Naive thymus-derived CD8-positive, alpha-beta T cell (primary cell): ENCODE measurements at regions not wholly inside any gene's neighbourhood (a gene's known extent, or its start where the extent isn't known, plus 50 kb on each side); places are given as distances from the start of the nearest gene placed in this dataset.

Source experiments
- ATAC-seq, 2 donors: fragments of 150-1000 bp; cut with Tn5 transposase in 1 of 2; sonication (Bioruptor Pico), chemical (Tn5 transposase) in 1 of 2; 1 replicate in 1 of 2; 2 replicates in 1 of 2; pipeline ENCODE4 v1.10.0; 2021; ENCODE audit warnings: mild to moderate bottlenecking in 2 of 2, moderate library complexity in 2 of 2
- POLR2A ChIA-PET: fragments of 350-600 bp; sonication (Branson Sonifier 250); formaldehyde crosslinking; loops from one replicate; lab custom pipeline; 2021; ENCODE audit warnings: antibody characterized with exemption; lab: Charles Lee
- DNase-seq, 10 donors: peaks; one replicate each; pipeline versions ENCODE4 v3.0.0 to v3.0.0-alpha.2; 2020 to 2022
- H3K27ac Mint-ChIP-seq, 10 donors: one replicate each; pipeline ENCODE4 v1.8.0; 2020 to 2022; ENCODE audit warnings: mild to moderate bottlenecking in 10 of 10, mixed read lengths in 10 of 10, moderate library complexity in 4 of 10, inconsistent platforms in 1 of 10
- H3K27me3 Mint-ChIP-seq, 5 donors: one replicate each; pipeline ENCODE4 v1.8.0; 2021 to 2022; ENCODE audit warnings: mixed read lengths in 5 of 5
- H3K36me3 Mint-ChIP-seq, 3 donors: one replicate each; pipeline ENCODE4 v1.8.0; 2020 to 2022; ENCODE audit warnings: mixed read lengths in 3 of 3, mild to moderate bottlenecking in 2 of 3, inconsistent platforms in 1 of 3
- H3K4me1 Mint-ChIP-seq, 4 donors: one replicate each; pipeline ENCODE4 v1.8.0; 2021 to 2022; ENCODE audit warnings: mixed read lengths in 4 of 4
- H3K4me3 Mint-ChIP-seq, 10 donors: one replicate each; pipeline ENCODE4 v1.8.0; 2020 to 2022; ENCODE audit warnings: mild to moderate bottlenecking in 10 of 10, mixed read lengths in 10 of 10, moderate library complexity in 6 of 10, inconsistent platforms in 1 of 10
- H3K9me3 Mint-ChIP-seq, 9 donors: one replicate each; pipeline ENCODE4 v1.8.0; 2020 to 2022; ENCODE audit warnings: mixed read lengths in 9 of 9, mild to moderate bottlenecking in 3 of 9, inconsistent platforms in 1 of 9, moderate library complexity in 1 of 9

- H3K27me3 Mint-ChIP-seq: peaks cover 0 to 9% (median 3%) of the 10 kb centered on the region in 5 donors
- no peak for ATAC-seq
- POLR2A ChIA-PET: no interaction called here
- no peaks in the 10 kb centered on the region for H3K4me1 Mint-ChIP-seq
- no peak overlapping the region for H3K27ac Mint-ChIP-seq
- H3K36me3 Mint-ChIP-seq: no peaks in the 10 kb centered on the region
- no peak for DNase-seq
- H3K9me3 Mint-ChIP-seq: peaks cover 0 to 15% (median 0%) of the 10 kb centered on the region in 9 donors
- H3K4me3 Mint-ChIP-seq: no peak overlapping the region
Observed at GRCh38 chr5:52523701-52524100, 264.0 kb upstream of the ITGA1 start.

DNA sequence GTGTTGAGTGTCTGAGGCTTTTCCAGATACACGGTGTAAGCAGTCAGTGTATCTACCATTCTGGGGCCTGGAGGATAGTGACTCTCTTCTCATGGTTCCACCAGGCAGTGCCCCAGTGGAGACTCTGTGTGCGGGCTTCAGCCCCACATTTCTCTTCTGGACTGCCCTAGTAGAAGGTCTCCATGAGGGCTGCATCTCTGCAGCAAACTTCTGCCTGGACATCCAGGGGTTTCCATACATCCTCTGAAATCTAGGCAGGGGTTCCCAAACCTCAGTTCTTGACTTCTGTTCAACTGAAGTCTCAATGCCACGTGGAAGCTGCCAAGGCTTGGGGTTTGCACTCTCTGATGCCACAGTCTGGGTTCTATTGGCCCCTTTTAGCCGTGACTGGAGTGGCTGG is 256.6 kb upstream of the ITGA1 start:
- Mint-ChIP-seq H3K36me3 (peaks cover 0 to 11% (median 0%) of the 10 kb centered on the region in 3 donors), H3K4me3 (no peak overlapping the region), H3K27ac (no peak overlapping the region), H3K27me3 (peaks cover 2 to 17% (median 5%) of the 10 kb centered on the region in 5 donors), H3K4me1 (no peaks in the 10 kb centered on the region), H3K9me3 (peaks cover 1 to 24% (median 14%) of the 10 kb centered on the region in 9 donors)
- POLR2A ChIA-PET: no interaction called here
- DNase-seq (no peak), ATAC-seq (no peak)

DNA sequence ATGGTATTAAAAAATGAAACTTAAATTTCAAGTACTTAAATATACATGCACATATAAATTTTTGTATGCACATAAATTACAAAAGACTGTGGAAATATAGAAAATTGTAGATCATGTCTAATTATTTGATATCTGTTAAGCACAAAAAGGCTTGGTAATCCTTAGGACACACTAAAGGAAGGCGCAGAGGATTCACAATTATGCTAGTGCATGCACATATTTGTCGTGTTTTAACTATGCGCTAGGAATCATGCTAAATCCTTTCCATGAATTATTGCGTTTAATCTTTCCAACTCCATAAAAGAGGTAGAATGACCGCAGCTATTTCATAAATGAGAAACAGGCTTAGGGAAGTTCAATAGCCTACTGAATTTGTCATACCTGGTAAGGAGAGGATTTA is 244.1 kb upstream of the ITGA1 start:
- H3K27ac Mint-ChIP-seq: no peak overlapping the region

DNA sequence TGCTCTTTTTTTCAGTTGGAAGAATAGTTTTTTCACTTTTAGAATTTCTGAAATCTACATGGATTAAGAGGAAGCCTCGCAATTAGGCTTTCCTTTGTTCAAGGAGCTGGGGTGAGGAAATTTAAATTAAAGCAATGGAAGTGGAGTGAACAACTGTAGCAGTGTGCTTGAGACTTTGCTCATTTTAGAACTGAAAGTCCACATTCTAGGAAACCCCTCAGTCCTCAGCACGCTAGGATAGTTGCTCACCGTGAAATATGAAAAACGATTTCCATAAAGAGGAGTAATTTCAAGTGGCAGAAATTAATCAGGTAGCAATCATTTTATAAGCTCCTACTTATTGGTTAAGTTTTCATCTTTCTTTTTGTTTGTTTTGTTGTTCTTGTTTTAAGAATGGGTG is 243.0 kb upstream of the ITGA1 start:
- DNase-seq (no peak), ATAC-seq (no peak)
- H3K4me1 Mint-ChIP-seq: no peaks in the 10 kb centered on the region
- peaks cover 0 to 1% (median 0%) of the 10 kb centered on the region in 9 donors for H3K9me3 Mint-ChIP-seq
- POLR2A ChIA-PET: no interaction called here
- no peak overlapping the region for H3K4me3 Mint-ChIP-seq
- H3K36me3 Mint-ChIP-seq: no peaks in the 10 kb centered on the region
- no peak overlapping the region for H3K27ac Mint-ChIP-seq
- peaks cover 0 to 3% (median 0%) of the 10 kb centered on the region in 5 donors for H3K27me3 Mint-ChIP-seq

More for the DNA sequence above, 244.1 kb upstream of the ITGA1 start:
- peaks cover 0 to 3% (median 0%) of the 10 kb centered on the region in 5 donors for H3K27me3 Mint-ChIP-seq
- no peaks in the 10 kb centered on the region for H3K4me1 Mint-ChIP-seq
- no peak overlapping the region for H3K4me3 Mint-ChIP-seq
- ATAC-seq: no peak
- POLR2A ChIA-PET: no interaction called here
- no peaks in the 10 kb centered on the region for H3K36me3 Mint-ChIP-seq
- peaks cover 0 to 1% (median 0%) of the 10 kb centered on the region in 9 donors for H3K9me3 Mint-ChIP-seq
- DNase-seq: no peak

DNA sequence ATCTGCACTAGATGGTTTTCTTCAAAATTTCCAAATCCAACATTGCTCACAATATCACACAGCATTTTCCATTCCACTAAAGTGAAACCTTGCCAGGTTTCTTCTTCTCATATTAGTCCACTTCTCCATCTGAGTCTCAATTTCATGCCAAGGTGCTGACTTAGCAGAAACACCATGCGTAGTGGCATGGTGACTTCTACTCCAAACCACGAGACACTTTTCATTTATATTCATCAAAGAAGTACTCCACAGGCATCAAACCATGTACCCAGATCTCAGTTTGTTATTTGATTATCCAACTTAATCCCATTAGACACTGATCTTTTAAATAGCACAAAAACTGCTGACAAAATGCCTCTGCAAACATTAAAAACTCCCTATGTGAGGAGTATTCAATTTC is 233.4 kb upstream of the ITGA1 start:
- DNase-seq (no peak), ATAC-seq (no peak)
- H3K9me3 Mint-ChIP-seq: peaks cover 0 to 5% (median 0%) of the 10 kb centered on the region in 9 donors
- H3K27ac Mint-ChIP-seq: no peak overlapping the region
- H3K27me3 Mint-ChIP-seq: peaks cover 0 to 18% (median 2%) of the 10 kb centered on the region in 5 donors
- no peaks in the 10 kb centered on the region for H3K4me1 Mint-ChIP-seq
- peaks cover 0 to 3% (median 0%) of the 10 kb centered on the region in 3 donors for H3K36me3 Mint-ChIP-seq
- POLR2A ChIA-PET: no interaction called here
- no peak overlapping the region for H3K4me3 Mint-ChIP-seq

GRCh38 chr5:52560366-52560765 is 227.3 kb upstream of the ITGA1 start:
- H3K4me1 Mint-ChIP-seq: no peaks in the 10 kb centered on the region
- peaks cover 0 to 2% (median 0%) of the 10 kb centered on the region in 9 donors for H3K9me3 Mint-ChIP-seq
- DNase-seq: no peak
- POLR2A ChIA-PET: no interaction called here
- H3K36me3 Mint-ChIP-seq: peaks cover 0 to 3% (median 0%) of the 10 kb centered on the region in 3 donors
- ATAC-seq: no peak
- no peak overlapping the region for H3K27ac Mint-ChIP-seq
- H3K4me3 Mint-ChIP-seq: no peak overlapping the region
- H3K27me3 Mint-ChIP-seq: peaks cover 0 to 22% (median 8%) of the 10 kb centered on the region in 5 donors

- H3K4me1 Mint-ChIP-seq: no peaks in the 10 kb centered on the region
- no peak overlapping the region for H3K4me3 Mint-ChIP-seq
- DNase-seq (no peak), ATAC-seq (no peak)
- no peaks in the 10 kb centered on the region for H3K9me3 Mint-ChIP-seq
- H3K27ac Mint-ChIP-seq: no peak overlapping the region
- peaks cover 0 to 3% (median 0%) of the 10 kb centered on the region in 3 donors for H3K36me3 Mint-ChIP-seq
- POLR2A ChIA-PET: no interaction called here
- peaks cover 0 to 22% (median 4%) of the 10 kb centered on the region in 5 donors for H3K27me3 Mint-ChIP-seq
Observed at GRCh38 chr5:52562473-52562872, 225.2 kb upstream of the ITGA1 start.

- ATAC-seq: no peak
Observed at GRCh38 chr5:52564587-52564986, 223.1 kb upstream of the ITGA1 start.

DNA sequence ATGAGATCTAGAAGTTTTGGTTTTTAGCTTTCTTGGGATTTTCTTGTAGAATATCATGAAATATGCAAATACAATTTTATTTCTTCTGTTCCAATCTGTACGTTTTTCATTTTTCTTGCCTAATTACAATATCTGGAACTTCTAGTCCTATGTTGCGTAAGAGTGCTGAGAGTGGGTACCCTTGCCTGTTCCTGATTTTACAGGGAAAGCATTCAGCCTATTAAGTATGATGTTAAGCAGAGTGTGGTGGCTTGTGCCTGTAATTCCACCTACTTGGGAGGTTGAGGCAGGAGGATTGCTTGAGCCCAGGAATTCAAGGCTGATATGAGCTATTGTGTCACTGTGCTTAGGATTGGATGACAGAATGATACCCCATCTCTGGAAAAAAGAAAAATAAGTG is 210.2 kb upstream of the ITGA1 start:
- H3K4me1 Mint-ChIP-seq: no peaks in the 10 kb centered on the region
- ATAC-seq: no peak
- no peak overlapping the region for H3K27ac Mint-ChIP-seq
- no peaks in the 10 kb centered on the region for H3K36me3 Mint-ChIP-seq
- no peak for DNase-seq
- no peak overlapping the region for H3K4me3 Mint-ChIP-seq
- POLR2A ChIA-PET: no interaction called here
- H3K27me3 Mint-ChIP-seq: peaks cover 10 to 23% (median 13%) of the 10 kb centered on the region in 5 donors
- H3K9me3 Mint-ChIP-seq: peaks cover 0 to 2% (median 0%) of the 10 kb centered on the region in 9 donors

More at GRCh38 chr5:52564587-52564986, 223.1 kb upstream of the ITGA1 start:
- H3K27me3 Mint-ChIP-seq: peaks cover 1 to 22% (median 5%) of the 10 kb centered on the region in 5 donors
- DNase-seq: no peak
- no peaks in the 10 kb centered on the region for H3K36me3 Mint-ChIP-seq
- H3K4me1 Mint-ChIP-seq: no peaks in the 10 kb centered on the region
- POLR2A ChIA-PET: no interaction called here
- no peak overlapping the region for H3K4me3 Mint-ChIP-seq
- H3K27ac Mint-ChIP-seq: no peak overlapping the region
- H3K9me3 Mint-ChIP-seq: peaks cover 0 to 10% (median 0%) of the 10 kb centered on the region in 9 donors

DNA sequence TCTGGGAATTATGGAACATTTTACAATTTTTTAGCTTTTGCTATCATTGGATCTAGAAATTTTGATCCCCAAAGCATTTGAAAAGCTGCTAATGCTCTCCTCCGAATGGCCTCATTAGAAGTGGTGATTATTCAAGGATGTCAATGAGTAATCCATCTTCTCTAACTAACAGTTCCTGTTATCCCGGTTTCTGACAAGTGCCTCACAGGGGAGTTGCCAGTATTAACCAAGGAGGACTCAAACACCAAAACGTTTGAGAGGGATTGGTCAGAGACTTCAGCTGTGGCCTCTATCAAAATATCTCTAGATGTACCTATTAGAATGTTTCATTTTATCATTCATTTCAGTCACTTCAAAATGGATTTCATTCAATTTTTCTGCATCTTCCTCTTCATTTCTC is 208.3 kb upstream of the ITGA1 start:
- no peak for ATAC-seq
- no peak overlapping the region for H3K4me3 Mint-ChIP-seq
- H3K27ac Mint-ChIP-seq: no peak overlapping the region
- H3K27me3 Mint-ChIP-seq: peaks cover 10 to 23% (median 13%) of the 10 kb centered on the region in 5 donors
- POLR2A ChIA-PET: no interaction called here
- no peak for DNase-seq
- H3K4me1 Mint-ChIP-seq: no peaks in the 10 kb centered on the region
- H3K9me3 Mint-ChIP-seq: peaks cover 0 to 2% (median 0%) of the 10 kb centered on the region in 9 donors
- H3K36me3 Mint-ChIP-seq: no peaks in the 10 kb centered on the region

DNA sequence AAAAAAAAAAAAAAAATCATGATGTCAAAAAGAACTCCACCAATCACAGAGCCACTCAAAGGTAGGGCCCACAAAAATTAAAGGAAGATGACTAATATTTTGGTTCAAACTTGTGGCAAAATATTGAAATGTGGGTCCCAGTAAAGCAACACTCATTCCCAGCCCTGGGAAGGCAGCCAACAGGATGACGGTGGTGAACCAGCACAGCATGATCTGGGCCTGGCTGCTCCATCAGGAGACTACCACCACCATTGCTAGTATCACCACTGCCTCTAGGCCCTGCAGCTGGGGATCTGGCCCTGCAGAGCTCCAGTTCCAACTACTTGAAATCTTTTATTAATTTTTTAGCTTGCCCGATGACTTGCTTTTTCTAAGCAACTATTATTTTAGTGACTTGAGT is 206.8 kb upstream of the ITGA1 start:
- peaks cover 10 to 23% (median 13%) of the 10 kb centered on the region in 5 donors for H3K27me3 Mint-ChIP-seq
- ATAC-seq: no peak
- POLR2A ChIA-PET: no interaction called here

DNA sequence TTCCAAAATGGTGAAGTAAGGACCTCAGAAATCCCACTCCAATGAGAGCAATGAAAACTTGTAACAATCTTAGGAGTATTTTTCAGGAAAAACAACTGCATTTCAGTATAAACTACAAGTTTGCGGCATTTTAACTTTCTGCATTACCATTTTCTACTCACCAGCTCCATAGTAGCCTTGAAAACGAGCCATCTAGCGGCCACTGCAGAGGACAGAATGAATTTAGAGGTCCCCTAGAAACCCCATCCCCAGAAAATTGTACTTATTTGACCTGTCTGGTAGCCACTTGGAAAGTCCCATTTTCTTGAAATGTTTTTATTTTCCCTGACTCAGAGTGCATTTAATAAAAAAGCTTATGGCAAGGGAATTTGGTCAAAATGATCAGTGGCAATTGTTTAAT is 205.4 kb upstream of the ITGA1 start:
- DNase-seq (no peak), ATAC-seq (no peak)
- Mint-ChIP-seq H3K36me3 (no peaks in the 10 kb centered on the region), H3K4me1 (no peaks in the 10 kb centered on the region), H3K9me3 (peaks cover 0 to 2% (median 0%) of the 10 kb centered on the region in 9 donors), H3K27me3 (peaks cover 10 to 23% (median 13%) of the 10 kb centered on the region in 5 donors), H3K4me3 (no peak overlapping the region), H3K27ac (no peak overlapping the region)
- POLR2A ChIA-PET: no interaction called here

More for the DNA sequence above, 206.8 kb upstream of the ITGA1 start:
- no peak overlapping the region for H3K27ac Mint-ChIP-seq
- H3K4me3 Mint-ChIP-seq: no peak overlapping the region
- no peaks in the 10 kb centered on the region for H3K36me3 Mint-ChIP-seq
- no peak for DNase-seq
- no peaks in the 10 kb centered on the region for H3K4me1 Mint-ChIP-seq
- peaks cover 0 to 2% (median 0%) of the 10 kb centered on the region in 9 donors for H3K9me3 Mint-ChIP-seq

- peaks cover 0 to 4% (median 0%) of the 10 kb centered on the region in 5 donors for H3K27me3 Mint-ChIP-seq
- no peaks in the 10 kb centered on the region for H3K36me3 Mint-ChIP-seq
Observed at GRCh38 chr5:52587131-52587530, 200.6 kb upstream of the ITGA1 start.

GRCh38 chr5:52597625-52598024 is 190.1 kb upstream of the ITGA1 start:
- ATAC-seq (no peak), DNase-seq (no peak)
- Mint-ChIP-seq H3K4me3 (no peak overlapping the region), H3K27ac (no peak overlapping the region), H3K27me3 (peaks cover 0 to 4% (median 2%) of the 10 kb centered on the region in 5 donors), H3K9me3 (no peaks in the 10 kb centered on the region), H3K4me1 (no peaks in the 10 kb centered on the region), H3K36me3 (no peaks in the 10 kb centered on the region)
- POLR2A ChIA-PET: interaction anchor here (0.6 kb wide), 1 partner anchor 65 kb away, joined by 6 read pairs; no protein-coding TSS in a partner anchor

More at GRCh38 chr5:52587131-52587530, 200.6 kb upstream of the ITGA1 start:
- Mint-ChIP-seq H3K4me1 (no peaks in the 10 kb centered on the region), H3K4me3 (no peak overlapping the region), H3K9me3 (no peaks in the 10 kb centered on the region), H3K27ac (no peak overlapping the region)
- POLR2A ChIA-PET: no interaction called here
- DNase-seq (no peak), ATAC-seq (no peak)
